Ishikawa (cell line): ENCODE measurements at regions not wholly inside any gene's neighbourhood (a gene's known extent, or its start where the extent isn't known, plus 50 kb on each side); places are given as distances from the start of the nearest gene placed in this dataset.

Source experiments
- CEBPB ChIP-seq: IDR thresholded peaks from 2 replicates; pipeline ENCODE4 v1.6.1; 2012
- CREB1 ChIP-seq: IDR thresholded peaks from 2 replicates; pipeline ENCODE4 v1.6.1; 2012; ENCODE audit warnings: low read depth
- EP300 ChIP-seq: IDR thresholded peaks from 2 replicates; pipeline ENCODE4 v1.6.1; 2012; ENCODE audit warnings: borderline replicate concordance
- MAX ChIP-seq: IDR thresholded peaks from 2 replicates; pipeline ENCODE4 v1.6.1; 2012
- NFIC ChIP-seq: IDR thresholded peaks from 2 replicates; pipeline ENCODE4 v1.6.1; 2012
- RAD21 ChIP-seq: IDR thresholded peaks from 2 replicates; pipeline ENCODE4 v1.6.1; 2012; ENCODE audit warnings: low read depth
- REST ChIP-seq: IDR thresholded peaks from 2 replicates; pipeline ENCODE4 v1.6.1; 2012; ENCODE audit warnings: low read depth, mild to moderate bottlenecking
- TAF1 ChIP-seq: IDR thresholded peaks from 2 replicates; pipeline ENCODE4 v1.6.1; 2012; ENCODE audit warnings: low read depth, mild to moderate bottlenecking
- TCF12 ChIP-seq: IDR thresholded peaks from 2 replicates; pipeline ENCODE4 v1.6.1; 2012; ENCODE audit warnings: low read depth

- TF ChIP-seq CEBPB, result no peak
- TF ChIP-seq MAX, result no peak
- no peak for TF ChIP-seq NFIC
- TF ChIP-seq EP300, result no peak
- no peak for TF ChIP-seq RAD21
- TF ChIP-seq TAF1, result no peak
- TF ChIP-seq REST, result no peak
- no peak for TF ChIP-seq CREB1
- TF ChIP-seq TCF12, result no peak
These were observed 206.6 kb upstream of the HES1 start for GRCh38 chr3:193929373-193929772.
